HepG2 (cell line): ENCODE measurements at regions not wholly inside any gene's neighbourhood (a gene's known extent, or its start where the extent isn't known, plus 50 kb on each side); places are given as distances from the start of the nearest gene placed in this dataset.
A peak's percentile ranks its signal among the peaks of the same experiment; 100 is the strongest.

Experiments
- ATAC-seq: fragments of 200-7000 bp; cut with Tn5 transposase; 3 replicates; pipeline ENCODE4 v1.9.1; 2020; ENCODE audit warnings: mild to moderate bottlenecking, moderate library complexity
- BruUV-seq: library from RNA; stranded (reverse); fragments of 400-500 nt; replicated peaks from 2 replicates; lab custom pipeline; 2021; lab: Mats Ljungman, UMichigan
- CTCF ChIA-PET: fragments of 300-600 bp; formaldehyde crosslinking; extraction: SDS; loops from one replicate; lab custom pipeline; 2021; ENCODE audit warnings: low total read pairs, inconsistent platforms, low intra/inter-chr PET ratio; lab: Yijun Ruan, JAX
- POLR2A ChIA-PET: fragments of 350-600 bp; sonication (Branson Sonifier 250); formaldehyde crosslinking; loops from one replicate; lab custom pipeline; 2020; ENCODE audit warnings: antibody characterized with exemption, inconsistent platforms; lab: Yijun Ruan, JAX
- DNase-seq: peaks from one replicate; pipeline ENCODE4 v3.0.0-alpha.2; 2015; ENCODE audit warnings: low spot score
- FAIRE-seq: peaks from 3 replicates; lab custom pipeline; 2011; peaks lifted over from hg19 to GRCh38; lab: Jason Lieb, UNC
- H2AFZ ChIP-seq: one replicate; pipeline ENCODE4 v1.6.1; 2011; ENCODE audit warnings: low read length, inconsistent platforms
- H3K27ac ChIP-seq: fragments of 300-600 bp; 3 replicates; pipeline ENCODE4 v1.8.0; 2011; ENCODE audit warnings: mixed run types, mild to moderate bottlenecking, mixed read lengths, low read length, inconsistent platforms; ENCODE audit not compliant: insufficient read depth; ENCODE audit errors: extremely low read length
- H3K27me3 ChIP-seq, 2 experiments: fragments of 200-600 bp in 1 of 2; 2 replicates in 1 of 2; 3 replicates in 1 of 2; pipeline versions ENCODE4 v1.6.0 to v1.8.0; 2011; ENCODE audit warnings: low read length in 2 of 2, mild to moderate bottlenecking in 2 of 2, moderate library complexity in 2 of 2, inconsistent platforms in 1 of 2; ENCODE audit not compliant: insufficient read depth in 2 of 2, control insufficient read depth in 1 of 2
- H3K36me3 ChIP-seq, 2 experiments: fragments of 200-600 bp in 1 of 2; replicated peaks in 1 of 2; 2 replicates in 1 of 2; 3 replicates in 1 of 2; pipeline versions ENCODE4 v1.5.1 to v1.8.0; 2011; ENCODE audit warnings: low read length in 2 of 2, inconsistent platforms in 1 of 2; ENCODE audit not compliant: insufficient read depth in 2 of 2, control insufficient read depth in 1 of 2
- H3K4me1 ChIP-seq: 2 replicates; pipeline ENCODE4 v1.5.1; 2012; ENCODE audit warnings: low read length, inconsistent platforms; ENCODE audit not compliant: insufficient read depth
- H3K4me2 ChIP-seq: 2 replicates; pipeline ENCODE4 v1.6.0; 2011; ENCODE audit warnings: low read depth, low read length, inconsistent platforms
- H3K4me3 ChIP-seq, 3 experiments: fragments of 200-600 bp in 1 of 3; sonication (generic), shearing (Covaris generic) in 1 of 3; replicated peaks in 1 of 3; 2 replicates each; pipeline ENCODE4 v1.5.1; 2011 to 2016; ENCODE audit warnings: low read length in 3 of 3, inconsistent platforms in 2 of 3, low read depth in 2 of 3, mild to moderate bottlenecking in 2 of 3, control low read depth in 1 of 3, mixed read lengths in 1 of 3; ENCODE audit not compliant: insufficient read depth in 1 of 3
- H3K79me2 ChIP-seq: one replicate; pipeline ENCODE4 v1.6.1; 2011; ENCODE audit warnings: low read length, inconsistent platforms; ENCODE audit not compliant: insufficient read depth
- H3K9ac ChIP-seq: 2 replicates; pipeline ENCODE4 v1.6.0; 2011; ENCODE audit warnings: mild to moderate bottlenecking, low read depth, low read length, inconsistent platforms; ENCODE audit not compliant: insufficient read depth
- H3K9me3 ChIP-seq: 2 replicates; pipeline ENCODE4 v1.5.1; 2012; ENCODE audit warnings: mild to moderate bottlenecking, low read length
- H4K20me1 ChIP-seq: 2 replicates; pipeline ENCODE4 v1.6.0; 2011; ENCODE audit warnings: inconsistent platforms, mild to moderate bottlenecking, low read length, moderate library complexity; ENCODE audit not compliant: insufficient read depth
- FOXJ3 ChIP-seq: sonication (generic); formaldehyde crosslinking; IDR thresholded peaks from 2 replicates; pipeline ENCODE4 v1.4.0; 2020; ENCODE audit warnings: missing genetic modification reagents, mild to moderate bottlenecking, borderline replicate concordance
- HDAC6 ChIP-seq: fragments of 200-600 bp; sonication (generic); IDR thresholded peaks from 2 replicates; pipeline ENCODE4 v1.7.0; 2017; ENCODE audit warnings: mild to moderate bottlenecking, antibody characterized with exemption, low read length, low read depth
- RFX5 ChIP-seq: IDR thresholded peaks from 2 replicates; pipeline ENCODE4 v1.6.1; 2011; ENCODE audit warnings: low read depth, low read length, improper control_type of control experiment
- RXRB ChIP-seq: IDR thresholded peaks from 2 replicates; pipeline ENCODE4 v1.6.1; 2016; ENCODE audit warnings: borderline replicate concordance, missing genetic modification reagents, missing compliant biosample characterization
- SALL2 ChIP-seq: sonication (generic); formaldehyde crosslinking; IDR thresholded peaks from 2 replicates; pipeline ENCODE4 v1.8.1; 2023; ENCODE audit warnings: mild to moderate bottlenecking, missing genetic modification reagents, inconsistent platforms
- SRSF1 ChIP-seq: fragments of 200-400 bp; formaldehyde crosslinking; optimal IDR thresholded peaks from 2 replicates; pipeline ENCODE3; 2017; ENCODE audit warnings: mild to moderate bottlenecking, low read depth, low read length, moderate library complexity
- TOE1 ChIP-seq: sonication (generic); formaldehyde crosslinking; IDR thresholded peaks from 2 replicates; pipeline ENCODE4 v1.4.0; 2020; ENCODE audit warnings: mild to moderate bottlenecking, missing genetic modification reagents
- TP53 ChIP-seq: sonication (generic); formaldehyde crosslinking; conservative IDR thresholded peaks from 2 replicates; pipeline ENCODE4 v1.4.0; 2020; ENCODE audit warnings: missing genetic modification reagents
- ZFP90 ChIP-seq: sonication (generic); formaldehyde crosslinking; IDR thresholded peaks from 2 replicates; pipeline ENCODE4 v1.8.0; 2022; ENCODE audit warnings: missing genetic modification reagents, mild to moderate bottlenecking, inconsistent platforms, borderline replicate concordance
- ZNF629 ChIP-seq: sonication (generic); formaldehyde crosslinking; conservative IDR thresholded peaks from 2 replicates; pipeline ENCODE4 v1.5.0; 2020; ENCODE audit warnings: missing genetic modification reagents
- ZNF670 ChIP-seq: sonication (generic); formaldehyde crosslinking; IDR thresholded peaks from 2 replicates; pipeline ENCODE4 v1.8.0; 2022; ENCODE audit warnings: mild to moderate bottlenecking, missing genetic modification reagents, borderline replicate concordance
- ZNF768 ChIP-seq: sonication (generic); formaldehyde crosslinking; IDR thresholded peaks from 2 replicates; pipeline ENCODE4 v1.4.0; 2020; ENCODE audit warnings: missing genetic modification reagents
- ZZZ3 ChIP-seq: sonication (generic); formaldehyde crosslinking; IDR thresholded peaks from 2 replicates; pipeline ENCODE4 v1.4.0; 2020; ENCODE audit warnings: missing genetic modification reagents, mild to moderate bottlenecking, borderline replicate concordance
- WGBS: methylation state at CpG from one replicate; pipeline ENCODE4 v1.1.6; 2017; ENCODE audit warnings: low lambda C conversion rate; 5-methylcytosine and 5-hydroxymethylcytosine counted together
- in situ Hi-C: cut with HindIII; loops from 2 replicates; pipeline ENCODE4 v1.10.0; 2017; ENCODE audit warnings: low pct_unique_long_range_greater_than_20kb; ENCODE audit not compliant: extremely low pct_ligation_motif_present
- intact Hi-C: fragments of 100-400 bp; cut with micrococcal nuclease; formaldehyde crosslinking; loops from one replicate; pipeline ENCODE4 v1.10.0; 2022; ENCODE audit not compliant: unreplicated experiment
- TF ChIP-seq, protein P1 (sequence below): sonication (generic); formaldehyde crosslinking; IDR thresholded peaks from 2 replicates; pipeline ENCODE4 v1.9.0; 2021; ENCODE audit warnings: missing genetic modification reagents, mild to moderate bottlenecking, borderline replicate concordance

GRCh38 chr1:10867914-10868598 lies 71.6 kb upstream of the CASZ1 start:
- no peak overlapping the region for H3K4me2 ChIP-seq
- in situ Hi-C loops = loop anchor here (5.0 to 10.0 kb wide), 2 partner anchors 173 to 356 kb away; no protein-coding TSS in a partner anchor

GRCh38 chr1:10868599-10868965 lies 72.1 kb upstream of the CASZ1 start:
- Histone ChIP-seq H3K36me3 (no peaks in the 10 kb centered on the region), H3K9me3 (no peaks in the 10 kb centered on the region), H3K4me1 (peaks cover 24% of the 10 kb centered on the region), H3K9ac (no peak overlapping the region), H3K79me2 (no peaks in the 10 kb centered on the region), H3K4me3 (no peak overlapping the region), H2AFZ (no peak overlapping the region), H3K4me2 (no peak overlapping the region), H3K27ac (no peak overlapping the region), H3K27me3 (peaks cover 1 to 55% of the 10 kb centered on the region in 2 experiments), H4K20me1 (no peaks in the 10 kb centered on the region)
- WGBS = 19% methylated on average over 5 of the region's 6 CpGs
- TF ChIP-seq RFX5 (no peak), TP53 (CRISPR knock-in tag) (no peak), TOE1 (no peak), FOXJ3 (CRISPR knock-in tag) (no peak), ZZZ3 (CRISPR knock-in tag) (no peak), SALL2 (CRISPR knock-in tag) (no peak), SRSF1 (no peak), HDAC6 (no peak), ZFP90 (CRISPR knock-in tag) (no peak), RXRB (CRISPR knock-in tag) (no peak), ZNF670 (CRISPR knock-in tag) (no peak)
- ChIA-PET CTCF (no interaction called here), POLR2A (no interaction called here)
- in situ Hi-C loops (loop anchor here (5.0 to 10.0 kb wide), 2 partner anchors 174 to 356 kb away; no protein-coding TSS in a partner anchor), intact Hi-C loops (loop anchor here (10.0 kb wide), 1 partner anchor 96 kb away; no protein-coding TSS in a partner anchor)
- BruUV-seq = no TSS peak
- no peak for FAIRE-seq
- no peak for ATAC-seq
- no peak for DNase-seq

More at GRCh38 chr1:10867914-10868598, 71.6 kb upstream of the CASZ1 start:
- no peak for ATAC-seq
- H3K4me3 ChIP-seq = no peak overlapping the region
- intact Hi-C loops = loop anchor here (1.0 to 10.0 kb wide), 3 partner anchors 97 to 361 kb away; no protein-coding TSS in a partner anchor
- H3K79me2 ChIP-seq = no peaks in the 10 kb centered on the region
- POLR2A ChIA-PET = no interaction called here
- H3K27me3 ChIP-seq = peaks cover 2 to 60% of the 10 kb centered on the region in 2 experiments
- no peak overlapping the region for H3K27ac ChIP-seq
- TF ChIP-seq ZNF629 = 0 out of 2 replicates have a peak, but pooled peaks have one; percentile 29
- TF ChIP-seq ZNF768 = peak; percentile 93
- TF ChIP-seq, protein P1, sequence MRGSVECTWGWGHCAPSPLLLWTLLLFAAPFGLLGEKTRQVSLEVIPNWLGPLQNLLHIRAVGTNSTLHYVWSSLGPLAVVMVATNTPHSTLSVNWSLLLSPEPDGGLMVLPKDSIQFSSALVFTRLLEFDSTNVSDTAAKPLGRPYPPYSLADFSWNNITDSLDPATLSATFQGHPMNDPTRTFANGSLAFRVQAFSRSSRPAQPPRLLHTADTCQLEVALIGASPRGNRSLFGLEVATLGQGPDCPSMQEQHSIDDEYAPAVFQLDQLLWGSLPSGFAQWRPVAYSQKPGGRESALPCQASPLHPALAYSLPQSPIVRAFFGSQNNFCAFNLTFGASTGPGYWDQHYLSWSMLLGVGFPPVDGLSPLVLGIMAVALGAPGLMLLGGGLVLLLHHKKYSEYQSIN (CRISPR knock-in tag) = no peak
- H2AFZ ChIP-seq = no peak overlapping the region
- CTCF ChIA-PET = interaction anchor here (1.0 to 1.9 kb wide), 3 partner anchors 176 to 373 kb away, joined by 4 to 9 read pairs (median 9); no protein-coding TSS in a partner anchor
- H4K20me1 ChIP-seq = no peaks in the 10 kb centered on the region
- H3K9me3 ChIP-seq = no peaks in the 10 kb centered on the region
- FAIRE-seq = no peak
- DNase-seq = no peak
- H3K4me1 ChIP-seq = peaks cover 25% of the 10 kb centered on the region
- BruUV-seq = no TSS peak
- WGBS = 30% methylated on average over 7 of the region's 17 CpGs
- no peak overlapping the region for H3K9ac ChIP-seq
- H3K36me3 ChIP-seq = no peaks in the 10 kb centered on the region
